ENCODE measurements at regions not wholly inside any gene's neighbourhood (a gene's known extent, or its start where the extent isn't known, plus 50 kb on each side); places are given as distances from the start of the nearest gene placed in this dataset.

DNA sequence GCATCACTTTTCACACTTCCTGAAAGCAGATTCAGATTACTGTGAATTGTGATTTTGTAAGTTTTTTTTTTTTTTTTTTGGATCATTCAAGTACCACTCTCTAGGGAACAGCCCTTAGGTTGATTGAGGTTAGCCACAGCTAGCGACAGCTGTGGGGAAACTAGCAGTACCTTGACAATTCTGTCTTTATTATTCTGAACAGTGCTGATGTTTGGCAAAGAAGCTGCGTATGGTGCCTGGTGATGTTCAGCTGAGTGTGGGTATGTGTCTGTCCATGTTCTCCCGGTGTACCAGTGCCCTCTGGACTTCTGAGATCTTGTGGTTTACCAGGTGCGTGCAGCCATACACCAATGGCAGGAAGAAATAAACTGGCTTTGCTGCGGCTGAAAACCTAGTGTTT lies 117.3 kb upstream of the PLPPR1 start:
- no peak for TF ChIP-seq ZNF274 (IDR thresholded peaks at IDR 0.05; ENCODE audit: low read depth, low read length)
- TF ChIP-seq YY1 (IDR thresholded peaks at IDR 0.05; ENCODE audit: insufficient read depth, insufficient read length), result no peak
